ENCODE measurements at regions not wholly inside any gene's neighbourhood (a gene's known extent, or its start where the extent isn't known, plus 50 kb on each side); places are given as distances from the start of the nearest gene placed in this dataset.
A peak's percentile ranks its signal among the peaks of the same experiment; 100 is the strongest.

GRCh38 chr2:128735296-128735960 lies 416.8 kb upstream of the HS6ST1 start:
- peaks cover 10% of the 10 kb centered on the region for H3K4me1 Mint-ChIP-seq (ENCODE audit: low read depth)
- H3K27me3 Mint-ChIP-seq: peaks cover 36% of the 10 kb centered on the region
- intact Hi-C loops (cut with DNase I, micrococcal nuclease): loop anchor here (5.0 to 10.0 kb wide), 4 partner anchors 1119 to 1597 kb away; no protein-coding TSS in a partner anchor
- no peaks in the 10 kb centered on the region for H3K9me3 Mint-ChIP-seq
- DNase-seq (no peak), ATAC-seq (ENCODE audit: poor library complexity) (no peak)
- ChIA-PET POLR2A (no interaction called here), CTCF (no interaction called here)
- no peak for TF ChIP-seq CTCF (IDR thresholded peaks at IDR 0.05)
- H3K4me3 Mint-ChIP-seq: no peak overlapping the region
- no peak overlapping the region for H3K4me3 ChIP-seq (ENCODE audit: low read length)
- no peak overlapping the region for H3K27ac Mint-ChIP-seq
- no peaks in the 10 kb centered on the region for H3K36me3 Mint-ChIP-seq (ENCODE audit: low read depth)
- H3K27ac ChIP-seq (ENCODE audit: low read depth in 1 of 2, low read length in 2 of 2): no peak overlapping the region
- peaks cover 0 to 4% of the 10 kb centered on the region in 2 experiments for H3K9me3 ChIP-seq (ENCODE audit: control insufficient read depth in 1 of 2, insufficient read depth in 1 of 2, low read length in 2 of 2)
- H3K36me3 ChIP-seq (ENCODE audit: insufficient read depth, low read length): no peaks in the 10 kb centered on the region
- peaks cover 3 to 12% of the 10 kb centered on the region in 2 experiments for H3K27me3 ChIP-seq (ENCODE audit: control insufficient read depth in 1 of 2, insufficient read depth in 2 of 2, low read length in 2 of 2)
- H3K4me1 ChIP-seq (ENCODE audit: insufficient read depth, low read length): peaks cover 7% of the 10 kb centered on the region

- Mint-ChIP-seq H3K27me3 (peaks cover 36% of the 10 kb centered on the region), H3K9me3 (no peaks in the 10 kb centered on the region), H3K4me1 (ENCODE audit: low read depth) (peaks cover 10% of the 10 kb centered on the region), H3K36me3 (ENCODE audit: low read depth) (no peaks in the 10 kb centered on the region), H3K27ac (no peak overlapping the region), H3K4me3 (no peak overlapping the region)
- DNase-seq: no peak
- CTCF ChIA-PET: interaction anchor here (0.8 kb wide), 1 partner anchor 10 kb away, joined by 3 read pairs; no protein-coding TSS in a partner anchor
- Histone ChIP-seq H3K36me3 (ENCODE audit: insufficient read depth, low read length) (no peaks in the 10 kb centered on the region), H3K27ac (ENCODE audit: low read depth in 1 of 2, low read length in 2 of 2) (no peak overlapping the region), H3K9me3 (ENCODE audit: control insufficient read depth in 1 of 2, insufficient read depth in 1 of 2, low read length in 2 of 2) (peaks cover 0 to 4% of the 10 kb centered on the region in 2 experiments), H3K4me1 (ENCODE audit: insufficient read depth, low read length) (peaks cover 7% of the 10 kb centered on the region), H3K27me3 (ENCODE audit: control insufficient read depth in 1 of 2, insufficient read depth in 2 of 2, low read length in 2 of 2) (peaks cover 3 to 12% of the 10 kb centered on the region in 2 experiments), H3K4me3 (ENCODE audit: low read length) (no peak overlapping the region)
- no peak for ATAC-seq (ENCODE audit: poor library complexity)
- TF ChIP-seq CTCF (IDR thresholded peaks at IDR 0.05): no peak
- intact Hi-C loops (cut with DNase I, micrococcal nuclease): loop anchor here (5.0 to 10.0 kb wide), 4 partner anchors 1119 to 1596 kb away; no protein-coding TSS in a partner anchor
- POLR2A ChIA-PET: no interaction called here
These were observed 417.5 kb upstream of the HS6ST1 start for GRCh38 chr2:128736046-128736688.

DNA sequence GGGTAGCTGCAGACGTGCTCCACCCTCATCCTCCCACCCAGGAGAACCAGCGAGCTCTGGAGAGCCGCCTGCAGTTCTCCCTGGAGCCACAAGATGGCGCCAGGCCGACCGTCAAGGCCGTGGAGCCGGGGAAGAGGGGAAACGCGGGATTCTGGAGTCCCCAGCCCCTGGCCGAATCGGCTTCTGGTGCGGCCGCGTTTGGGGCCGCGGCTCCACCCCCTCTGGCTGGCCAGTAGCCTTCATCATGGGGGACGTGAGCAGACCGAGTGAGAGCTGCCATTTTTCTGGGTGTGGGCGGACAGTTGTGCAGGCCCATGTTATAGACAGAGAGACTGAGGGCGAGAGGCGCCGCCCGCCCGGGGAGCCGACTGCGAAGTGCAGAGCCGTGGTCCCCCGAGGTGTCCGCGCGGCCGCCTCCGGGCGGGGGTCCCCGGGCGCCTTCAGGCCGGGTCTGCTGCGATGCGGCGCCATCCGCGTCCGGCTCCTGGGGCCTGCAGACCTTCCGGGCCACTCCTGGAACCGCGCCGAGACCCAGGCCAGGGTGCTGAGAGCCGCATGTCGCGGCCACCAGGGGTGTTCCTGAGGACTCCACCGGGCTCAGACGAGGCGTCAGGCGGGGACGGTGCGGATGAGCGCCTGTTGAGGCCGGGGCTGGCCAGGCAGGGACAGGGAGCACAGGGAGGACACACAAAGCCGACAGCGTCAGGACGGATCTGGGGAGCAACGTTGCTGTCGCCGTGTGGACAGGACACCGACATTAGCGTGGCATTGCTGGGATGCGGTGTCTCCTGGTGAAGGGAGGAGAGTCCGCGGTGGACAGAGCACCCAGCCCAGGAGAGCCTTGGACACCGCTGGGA lies 418.2 kb upstream of the HS6ST1 start:
- Mint-ChIP-seq H3K36me3 (ENCODE audit: low read depth) (no peaks in the 10 kb centered on the region), H3K4me3 (peak overlapping the region; percentile 20), H3K27ac (no peak overlapping the region), H3K27me3 (peaks cover 36% of the 10 kb centered on the region), H3K9me3 (no peaks in the 10 kb centered on the region), H3K4me1 (ENCODE audit: low read depth) (peaks cover 10% of the 10 kb centered on the region)
- no peak overlapping the region for H3K27ac ChIP-seq (ENCODE audit: low read depth in 1 of 2, low read length in 2 of 2)
- CTCF ChIA-PET: interaction anchor here (0.8 kb wide), 1 partner anchor 9 kb away, joined by 3 read pairs; no protein-coding TSS in a partner anchor
- ATAC-seq (ENCODE audit: poor library complexity) (peak; percentile 49), DNase-seq (peak; percentile 20 to 68 (median 30))
- POLR2A ChIA-PET: no interaction called here
- TF ChIP-seq CTCF (IDR thresholded peaks at IDR 0.05): peak; percentile 89
- H3K9me3 ChIP-seq (ENCODE audit: control insufficient read depth in 1 of 2, insufficient read depth in 1 of 2, low read length in 2 of 2): peaks cover 0 to 3% of the 10 kb centered on the region in 2 experiments
- peaks cover 3 to 12% of the 10 kb centered on the region in 2 experiments for H3K27me3 ChIP-seq (ENCODE audit: control insufficient read depth in 1 of 2, insufficient read depth in 2 of 2, low read length in 2 of 2)
- H3K4me3 ChIP-seq (ENCODE audit: low read length): peak overlapping the region; percentile 10
- H3K36me3 ChIP-seq (ENCODE audit: insufficient read depth, low read length): no peaks in the 10 kb centered on the region
- intact Hi-C loops (cut with DNase I, micrococcal nuclease): loop anchor here (5.0 to 10.0 kb wide), 4 partner anchors 1118 to 1595 kb away; no protein-coding TSS in a partner anchor
- H3K4me1 ChIP-seq (ENCODE audit: insufficient read depth, low read length): peaks cover 7% of the 10 kb centered on the region

All from CD4-positive, alpha-beta T cell (primary cell).